HepG2 (cell line): ENCODE measurements at regions not wholly inside any gene's neighbourhood (a gene's known extent, or its start where the extent isn't known, plus 50 kb on each side); places are given as distances from the start of the nearest gene placed in this dataset.

ENCODE experiments used
- POLR2AphosphoS5 ChIP-seq: IDR thresholded peaks from 2 replicates; pipeline ENCODE4 v1.6.1; 2012; ENCODE audit warnings: low read depth, low read length
- ZKSCAN8 ChIP-seq: IDR thresholded peaks from 2 replicates; pipeline ENCODE4 v1.6.1; 2016; ENCODE audit warnings: borderline replicate concordance, missing genetic modification reagents, missing compliant biosample characterization

DNA sequence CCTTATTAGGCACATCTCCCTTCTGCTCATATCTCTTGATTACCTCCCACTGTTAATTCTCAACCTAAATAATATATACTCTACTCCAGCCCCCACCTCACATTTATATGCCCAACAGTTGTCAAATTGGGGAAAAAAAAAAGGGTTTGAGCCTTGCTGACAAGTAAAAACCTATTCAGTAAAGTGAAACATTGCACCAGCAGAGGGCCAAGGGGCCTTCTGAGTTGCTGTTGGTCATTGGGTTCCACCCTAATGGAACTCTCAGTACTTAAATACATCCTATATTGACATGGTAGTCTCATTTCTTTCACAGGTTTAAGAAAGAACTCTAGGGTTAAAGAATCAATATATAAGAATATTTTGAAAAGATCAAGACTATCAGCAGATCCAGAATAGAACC lies 362.2 kb downstream of the SMARCA1 start:
- TF ChIP-seq POLR2AphosphoS5: no peak
- no peak for TF ChIP-seq ZKSCAN8 (CRISPR knock-in tag)
